HG03135 (cell line): ENCODE measurements at regions not wholly inside any gene's neighbourhood (a gene's known extent, or its start where the extent isn't known, plus 50 kb on each side); places are given as distances from the start of the nearest gene placed in this dataset.

ENCODE experiments used
- ATAC-seq: cut with Tn5 transposase; IDR thresholded peaks from one replicate; pipeline ENCODE4 v1.9.1; 2021; ENCODE audit warnings: mild to moderate bottlenecking, moderate library complexity; ENCODE audit not compliant: unreplicated experiment

DNA sequence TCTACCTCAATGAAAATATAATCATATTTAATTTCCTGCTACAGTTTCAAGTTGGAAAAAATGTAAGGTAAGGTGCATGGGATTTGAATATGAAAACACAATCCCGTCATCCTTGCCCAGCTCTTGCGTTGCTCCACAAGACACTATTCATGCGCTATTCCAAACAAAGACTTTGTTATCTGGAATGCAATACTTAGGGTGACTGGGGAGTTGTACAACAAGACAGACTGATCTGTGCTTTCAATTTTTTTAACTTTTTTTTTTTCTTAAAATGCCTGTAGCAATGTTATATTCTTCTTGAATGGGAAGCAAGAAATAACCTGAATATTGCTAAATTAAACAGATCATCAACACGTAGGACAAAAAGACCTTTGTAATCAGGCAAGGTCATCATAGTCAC lies 1077.2 kb downstream of the TTLL7 start:
- ATAC-seq, result no peak

- no peak for ATAC-seq
Measured at GRCh38 chr1:82920418-82921248, 1078.3 kb downstream of the TTLL7 start.

DNA sequence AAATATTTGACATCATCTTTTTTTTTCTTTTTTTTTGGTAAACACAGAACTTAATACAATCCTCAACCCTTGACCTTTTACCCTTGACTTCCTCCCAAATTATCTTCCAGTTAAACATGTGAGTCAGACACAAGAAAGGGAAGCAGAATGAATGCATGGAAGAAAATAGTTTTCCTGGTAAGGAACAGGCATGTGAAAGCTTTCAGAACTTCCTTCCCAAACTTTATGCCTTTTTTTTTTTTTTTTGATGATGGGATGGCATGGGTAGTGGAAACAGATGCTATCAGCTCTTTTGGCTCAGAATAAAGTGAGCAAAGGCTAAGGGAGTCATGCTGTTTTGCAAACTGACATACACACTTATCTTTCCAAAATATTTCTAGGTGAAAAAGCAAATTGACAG lies 1079.1 kb downstream of the TTLL7 start:
- ATAC-seq, result no peak

GRCh38 chr1:82907313-82907712 lies 1091.6 kb downstream of the TTLL7 start:
- no peak for ATAC-seq

DNA sequence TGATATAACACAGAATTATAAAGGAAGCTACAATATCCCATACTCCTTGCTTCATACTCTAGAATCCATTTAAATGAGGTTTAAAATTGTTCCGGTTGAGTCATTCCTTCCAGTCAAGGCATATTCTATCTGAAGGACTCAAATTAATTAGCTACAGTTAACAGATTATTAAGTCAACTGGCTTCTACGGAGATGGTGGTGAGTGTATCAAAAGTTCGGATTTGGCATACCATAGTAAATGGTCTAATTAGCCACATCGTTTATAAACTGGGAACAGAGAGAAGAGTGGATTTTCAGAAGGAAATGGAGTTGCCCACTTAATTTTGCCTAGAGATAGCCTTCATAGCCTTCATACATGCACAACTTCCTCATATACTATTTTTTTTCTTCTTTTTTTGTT lies 1095.3 kb downstream of the TTLL7 start:
- ATAC-seq, result no peak

DNA sequence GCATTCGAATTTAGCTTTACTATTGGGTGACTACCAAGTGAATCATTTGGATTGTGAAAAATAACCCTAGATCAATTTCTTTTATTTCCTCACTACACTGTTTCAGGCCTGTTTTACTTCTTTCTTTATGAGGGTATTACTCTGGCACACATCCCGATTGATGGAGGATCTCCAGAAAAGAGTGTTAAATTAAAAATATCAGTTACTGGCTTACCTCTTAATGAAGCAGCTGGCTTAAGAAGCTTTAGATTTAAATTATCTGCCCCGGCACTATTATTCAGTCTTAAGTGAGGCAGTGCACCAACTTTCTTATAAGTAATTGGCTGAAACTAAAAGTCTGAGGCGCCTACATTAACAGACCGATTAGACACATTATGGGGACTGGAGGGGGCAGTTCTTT lies 1097.4 kb downstream of the TTLL7 start:
- no peak for ATAC-seq

DNA sequence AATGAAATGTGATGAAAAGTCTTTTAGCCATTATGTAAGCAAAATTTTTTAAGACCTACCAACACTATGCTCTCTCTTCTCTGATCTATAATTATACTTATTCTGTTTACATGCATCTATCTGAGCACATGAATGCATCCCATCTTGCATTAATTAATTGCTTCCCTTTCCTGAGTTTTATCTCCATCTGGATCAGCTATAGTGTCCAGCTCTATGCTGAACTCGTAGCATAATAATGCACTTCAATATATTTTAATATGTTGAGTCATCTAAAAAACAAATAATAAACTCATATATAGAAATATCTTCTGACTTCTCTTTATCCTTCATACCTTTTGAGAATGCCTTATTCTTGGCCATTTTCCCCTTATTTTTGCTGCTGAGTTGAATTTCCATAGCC lies 1097.8 kb downstream of the TTLL7 start:
- no peak for ATAC-seq

- no peak for ATAC-seq
Measured at GRCh38 chr1:82899017-82899416, 1098.3 kb downstream of the ADGRL2 start.

GRCh38 chr1:82897549-82897948 lies 1096.8 kb downstream of the ADGRL2 start:
- no peak for ATAC-seq

DNA sequence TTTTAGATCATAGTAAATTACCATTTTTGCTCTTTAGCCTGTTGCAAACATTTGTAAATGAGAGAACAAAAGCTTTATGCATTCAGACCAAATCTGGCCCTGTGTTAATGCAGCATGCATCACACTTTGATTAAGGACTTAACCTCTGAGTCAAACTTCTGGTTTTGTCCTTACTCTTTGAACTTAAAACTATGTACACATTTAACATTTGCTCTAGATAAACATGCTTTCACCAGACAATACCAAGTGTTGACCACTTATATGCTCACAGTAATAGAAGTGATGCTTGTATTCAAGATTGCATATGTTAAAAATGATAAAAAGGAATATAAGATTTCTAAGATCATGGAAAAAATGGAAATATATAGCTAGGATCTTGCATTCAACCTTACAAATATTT lies 1095.3 kb downstream of the ADGRL2 start:
- no peak for ATAC-seq

GRCh38 chr1:82894635-82895034 lies 1093.9 kb downstream of the ADGRL2 start:
- no peak for ATAC-seq

DNA sequence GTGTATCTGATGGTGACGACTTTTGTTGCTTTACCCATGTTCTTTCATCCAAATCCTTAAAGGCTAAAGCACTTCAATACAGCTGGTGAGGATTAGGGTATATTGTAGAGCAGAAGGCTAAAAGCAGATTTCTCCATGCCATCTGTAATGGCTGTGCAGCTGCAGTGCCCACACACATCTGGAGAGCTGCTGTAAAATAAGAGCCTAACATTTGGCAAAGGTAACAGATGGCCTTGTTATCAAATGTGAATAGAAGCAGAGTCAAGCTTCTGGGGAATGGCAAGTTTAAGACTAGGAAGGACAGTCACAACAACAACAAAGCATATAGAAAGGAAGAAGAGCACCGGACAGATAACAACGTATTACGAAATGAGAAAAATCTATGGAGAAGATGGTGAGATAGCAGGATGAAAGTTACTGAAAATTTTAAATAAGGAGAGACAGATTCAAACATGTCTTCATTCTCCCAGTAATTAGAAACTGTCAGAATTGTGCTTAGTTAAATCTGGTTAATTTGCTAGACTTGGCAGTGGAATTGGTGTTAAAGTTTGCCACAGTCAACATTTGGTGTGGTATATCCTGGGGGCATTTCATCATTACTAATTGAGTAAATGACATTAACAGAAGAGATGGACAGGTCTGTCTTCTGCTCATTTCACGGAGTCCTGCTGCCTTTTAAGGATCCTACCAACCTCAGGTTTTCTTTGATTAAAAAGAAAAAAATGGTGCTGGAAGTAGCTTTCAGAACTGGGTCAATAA lies 1093.2 kb downstream of the ADGRL2 start:
- ATAC-seq, result no peak

GRCh38 chr1:82880506-82880905 lies 1079.8 kb downstream of the ADGRL2 start:
- ATAC-seq, result no peak

DNA sequence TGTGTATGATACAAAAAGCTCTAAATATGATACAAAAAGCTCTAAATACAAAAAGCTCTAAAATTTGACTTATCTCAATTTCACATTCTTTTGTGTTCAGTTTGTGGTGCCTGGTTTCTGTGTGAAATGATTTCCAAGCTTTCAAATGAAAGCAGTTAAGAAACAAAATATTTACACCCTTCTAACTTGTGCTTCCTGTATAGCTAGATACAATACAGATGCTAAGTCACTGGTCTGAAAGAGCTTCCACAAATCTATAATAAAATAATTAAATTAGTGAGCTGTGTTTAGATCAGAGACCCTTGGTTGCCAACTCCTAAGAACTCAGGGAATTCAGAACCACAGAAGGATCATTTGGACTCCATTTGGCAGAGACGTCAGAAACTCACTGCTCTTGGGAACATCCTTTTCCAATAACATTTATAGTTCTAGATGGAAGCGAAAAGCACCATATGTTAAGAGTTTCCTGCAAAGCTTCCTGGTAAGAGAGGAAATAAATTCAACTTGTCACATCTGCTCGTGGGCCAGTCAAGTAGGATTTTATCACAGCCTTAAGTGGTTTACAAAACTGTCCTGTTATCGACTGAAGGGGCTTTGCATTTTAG lies 1079.1 kb downstream of the ADGRL2 start:
- ATAC-seq, result no peak

GRCh38 chr1:82875170-82875569 lies 1074.4 kb downstream of the ADGRL2 start:
- ATAC-seq, result no peak

DNA sequence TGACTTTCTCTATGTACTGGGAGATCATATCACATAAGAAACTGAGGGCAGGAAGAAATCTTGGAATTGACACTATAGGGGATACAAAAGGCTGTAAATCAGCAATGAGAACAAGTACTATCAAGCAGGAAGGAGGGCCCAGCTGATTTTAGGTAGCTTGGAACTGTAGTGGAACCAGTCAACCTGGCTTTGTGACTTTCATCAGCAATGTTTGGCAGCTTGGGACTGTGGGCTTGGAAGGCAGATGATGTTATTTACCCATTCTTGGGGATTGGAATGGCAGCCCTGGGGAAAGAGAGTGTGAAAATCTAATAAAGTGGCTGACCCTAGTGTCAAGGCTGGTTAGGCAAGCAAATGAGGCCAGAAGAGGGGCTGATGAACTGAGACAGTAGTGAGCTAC lies 1073.3 kb downstream of the ADGRL2 start:
- ATAC-seq, result no peak

DNA sequence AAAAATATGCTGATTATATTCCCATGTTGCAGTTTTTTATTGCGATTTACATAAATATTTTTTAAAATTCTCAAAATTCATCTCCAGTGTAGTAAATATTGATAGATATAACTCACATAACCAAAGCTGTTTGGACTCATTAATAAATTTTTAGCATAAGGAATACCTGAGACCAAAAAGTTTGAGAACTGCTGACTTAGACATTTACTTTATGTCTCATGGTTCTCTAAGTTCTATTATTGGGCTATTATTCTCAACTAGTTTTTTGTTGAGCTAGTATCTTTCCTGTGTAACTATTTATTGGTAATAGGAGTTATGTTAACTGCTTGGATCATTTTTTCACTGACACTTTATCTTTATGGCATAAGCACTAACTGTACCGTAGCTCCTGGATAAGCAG lies 1069.6 kb downstream of the ADGRL2 start:
- ATAC-seq, result no peak

- no peak for ATAC-seq
Measured at GRCh38 chr1:82867781-82868180, 1067.0 kb downstream of the ADGRL2 start.

GRCh38 chr1:82861749-82862148 lies 1061.0 kb downstream of the ADGRL2 start:
- no peak for ATAC-seq

DNA sequence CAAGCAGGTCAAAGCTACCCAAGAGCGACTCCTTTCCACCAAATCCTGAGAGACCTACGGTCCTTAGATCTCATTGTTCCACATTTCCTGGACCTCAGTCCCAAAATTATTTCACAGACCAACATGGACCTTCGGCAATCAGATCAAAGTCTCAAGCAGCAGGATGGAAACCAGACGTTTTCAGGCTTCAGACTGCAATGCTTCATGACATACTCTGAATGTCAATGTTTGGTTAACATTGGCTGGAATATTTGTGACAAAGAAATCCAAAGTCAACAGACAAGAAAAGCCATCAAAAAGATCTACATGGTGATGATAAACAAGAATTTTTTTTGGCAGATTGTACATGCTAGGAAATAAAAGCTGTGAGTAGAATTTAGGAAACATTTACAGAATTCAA lies 1057.3 kb downstream of the ADGRL2 start:
- no peak for ATAC-seq

- ATAC-seq, result no peak
Measured at GRCh38 chr1:82849460-82849859, 1048.7 kb downstream of the ADGRL2 start.

DNA sequence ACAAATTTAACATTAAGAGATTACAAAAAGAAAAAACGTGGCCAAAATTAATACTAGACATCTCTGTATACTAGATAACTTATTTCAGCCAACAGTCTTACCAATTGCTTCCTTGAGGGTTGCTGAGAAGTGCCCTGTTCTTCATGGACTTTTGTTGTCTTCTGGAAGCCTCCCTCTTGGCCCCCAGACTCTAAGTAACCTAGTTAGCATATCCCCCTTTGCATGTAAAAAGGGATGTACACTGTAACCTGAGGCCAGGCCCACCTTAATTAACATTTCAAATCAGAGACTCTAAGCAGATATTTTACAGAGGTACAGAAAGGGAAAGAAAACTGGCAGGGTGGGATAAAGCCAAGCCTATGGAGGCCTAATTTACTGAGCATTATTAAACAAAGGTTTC lies 1047.3 kb downstream of the ADGRL2 start:
- no peak for ATAC-seq
